ENCODE measurements at regions not wholly inside any gene's neighbourhood (a gene's known extent, or its start where the extent isn't known, plus 50 kb on each side); places are given as distances from the start of the nearest gene placed in this dataset.
"Not testable (repeated sequence)": the region's sequence is repeated elsewhere in the genome, so short reads cannot be mapped to it uniquely, and the experiment has no call there.

- no peak for DNase-seq (ENCODE audit: low spot score)
Measured at GRCh38 chrX:125678258-125678657, 358.6 kb downstream of the TEX13C start.

- no peak for DNase-seq (ENCODE audit: low spot score)
Measured at GRCh38 chrX:125680366-125680765, 360.7 kb downstream of the TEX13C start.

GRCh38 chrX:125681058-125681457, 361.4 kb downstream of the TEX13C start:
- DNase-seq (ENCODE audit: low spot score), result no peak

GRCh38 chrX:125681507-125681906, 361.8 kb downstream of the TEX13C start:
- DNase-seq (ENCODE audit: low spot score), result no peak

GRCh38 chrX:125690522-125690921, 370.9 kb downstream of the TEX13C start:
- DNase-seq (ENCODE audit: low spot score), result not testable (repeated sequence)

- no peak for DNase-seq (ENCODE audit: low spot score)
Measured at GRCh38 chrX:125694171-125694570, 374.5 kb downstream of the TEX13C start.

GRCh38 chrX:125709074-125709473, 389.4 kb downstream of the TEX13C start:
- DNase-seq (ENCODE audit: low spot score), result no peak

- DNase-seq (ENCODE audit: low spot score), result no peak
Measured at GRCh38 chrX:125709532-125709931, 389.9 kb downstream of the TEX13C start.

GRCh38 chrX:125710403-125711062, 390.9 kb downstream of the TEX13C start:
- no peak for DNase-seq (ENCODE audit: low spot score)

GRCh38 chrX:125711103-125711502, 391.4 kb downstream of the TEX13C start:
- no peak for DNase-seq (ENCODE audit: low spot score)

GRCh38 chrX:125713633-125714032, 394.0 kb downstream of the TEX13C start:
- no peak for DNase-seq (ENCODE audit: low spot score)

GRCh38 chrX:125727117-125727516, 407.4 kb downstream of the TEX13C start:
- DNase-seq (ENCODE audit: low spot score), result no peak

- DNase-seq (ENCODE audit: low spot score), result no peak
Measured at GRCh38 chrX:125736008-125736729, 416.5 kb downstream of the TEX13C start.

GRCh38 chrX:125742811-125743210, 423.1 kb downstream of the TEX13C start:
- DNase-seq (ENCODE audit: low spot score), result no peak

GRCh38 chrX:125744914-125745313, 421.2 kb downstream of the DCAF12L2 start:
- no peak for DNase-seq (ENCODE audit: low spot score)

- no peak for DNase-seq (ENCODE audit: low spot score)
Measured at GRCh38 chrX:125757794-125758564, 408.1 kb downstream of the DCAF12L2 start.

GRCh38 chrX:125758819-125759218, 407.3 kb downstream of the DCAF12L2 start:
- no peak for DNase-seq (ENCODE audit: low spot score)

- no peak for DNase-seq (ENCODE audit: low spot score)
Measured at GRCh38 chrX:125762954-125763353, 403.1 kb downstream of the DCAF12L2 start.

GRCh38 chrX:125765347-125765746, 400.7 kb downstream of the DCAF12L2 start:
- DNase-seq (ENCODE audit: low spot score), result no peak

- DNase-seq (ENCODE audit: low spot score), result no peak
Measured at GRCh38 chrX:125769628-125770027, 396.5 kb downstream of the DCAF12L2 start.

- no peak for DNase-seq (ENCODE audit: low spot score)
Measured at GRCh38 chrX:125778261-125778660, 387.8 kb downstream of the DCAF12L2 start.

- no peak for DNase-seq (ENCODE audit: low spot score)
Measured at GRCh38 chrX:125782184-125782583, 383.9 kb downstream of the DCAF12L2 start.

- no peak for DNase-seq (ENCODE audit: low spot score)
Measured at GRCh38 chrX:125786316-125786715, 379.8 kb downstream of the DCAF12L2 start.
